K562 (cell line): ENCODE measurements at regions not wholly inside any gene's neighbourhood (a gene's known extent, or its start where the extent isn't known, plus 50 kb on each side); places are given as distances from the start of the nearest gene placed in this dataset.

ENCODE experiments used
- RBM22 ChIP-seq: fragments of 200-400 bp; formaldehyde crosslinking; IDR thresholded peaks from 2 replicates; pipeline ENCODE4 v1.6.1; 2018; ENCODE audit warnings: low read length, low read depth; ENCODE audit not compliant: poor library complexity, severe bottlenecking
- ZNF134 ChIP-seq: fragments of 250-450 bp; sonication (Bioruptor Pico); conservative IDR thresholded peaks from 2 replicates; pipeline ENCODE4 v1.4.0; 2020
- ZNF184 ChIP-seq: sonication (generic); formaldehyde crosslinking; IDR thresholded peaks from 2 replicates; pipeline ENCODE4 v1.5.0; 2020; ENCODE audit warnings: missing genetic modification reagents
- ZNF699 ChIP-seq: fragments of 250-450 bp; sonication (Bioruptor Pico); IDR thresholded peaks from 2 replicates; pipeline ENCODE4 v1.8.0; 2021; ENCODE audit warnings: mild to moderate bottlenecking, moderate library complexity; ENCODE audit not compliant: insufficient replicate concordance
- ZNF76 ChIP-seq: fragments of 250-450 bp; sonication (Bioruptor Pico); IDR thresholded peaks from 2 replicates; pipeline ENCODE4 v1.4.0; 2020; ENCODE audit warnings: mild to moderate bottlenecking, moderate library complexity, borderline replicate concordance
- TF ChIP-seq, protein P1 (sequence below): sonication (generic); formaldehyde crosslinking; IDR thresholded peaks from 2 replicates; pipeline ENCODE4 v1.8.0; 2022; ENCODE audit warnings: mild to moderate bottlenecking, missing genetic modification reagents, borderline replicate concordance
- TF ChIP-seq, protein P2 (sequence below), 2 experiments: fragments of 450-650 bp; conservative IDR thresholded peaks; 2 replicates each; pipeline ENCODE4 v1.6.1; 2017; ENCODE audit warnings: mild to moderate bottlenecking in 2 of 2, moderate library complexity in 2 of 2
- TF ChIP-seq, protein P3 (sequence below): sonication (generic); formaldehyde crosslinking; IDR thresholded peaks from 2 replicates; pipeline ENCODE4 v1.8.1; 2022; ENCODE audit warnings: missing genetic modification reagents

DNA sequence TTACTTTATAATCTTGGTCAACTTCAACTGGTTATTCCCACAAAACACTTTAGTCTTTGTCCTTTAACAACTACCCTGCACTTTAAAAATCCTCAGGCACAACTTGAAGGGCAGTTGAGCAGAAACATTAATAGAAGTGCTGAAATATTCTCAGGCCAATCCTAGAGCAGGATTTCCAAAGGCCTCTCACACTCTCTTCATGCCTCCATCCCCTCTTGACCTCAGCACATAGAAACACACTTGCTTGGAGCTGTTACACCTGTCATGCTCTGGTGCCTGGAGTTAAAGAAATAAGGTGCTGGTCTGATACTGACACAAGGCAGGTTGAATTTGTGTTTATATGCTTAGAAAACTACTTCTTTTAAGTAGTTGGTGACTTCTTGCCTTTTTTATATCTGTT is 618.8 kb upstream of the POU3F2 start (continued):
- TF ChIP-seq, protein P1, sequence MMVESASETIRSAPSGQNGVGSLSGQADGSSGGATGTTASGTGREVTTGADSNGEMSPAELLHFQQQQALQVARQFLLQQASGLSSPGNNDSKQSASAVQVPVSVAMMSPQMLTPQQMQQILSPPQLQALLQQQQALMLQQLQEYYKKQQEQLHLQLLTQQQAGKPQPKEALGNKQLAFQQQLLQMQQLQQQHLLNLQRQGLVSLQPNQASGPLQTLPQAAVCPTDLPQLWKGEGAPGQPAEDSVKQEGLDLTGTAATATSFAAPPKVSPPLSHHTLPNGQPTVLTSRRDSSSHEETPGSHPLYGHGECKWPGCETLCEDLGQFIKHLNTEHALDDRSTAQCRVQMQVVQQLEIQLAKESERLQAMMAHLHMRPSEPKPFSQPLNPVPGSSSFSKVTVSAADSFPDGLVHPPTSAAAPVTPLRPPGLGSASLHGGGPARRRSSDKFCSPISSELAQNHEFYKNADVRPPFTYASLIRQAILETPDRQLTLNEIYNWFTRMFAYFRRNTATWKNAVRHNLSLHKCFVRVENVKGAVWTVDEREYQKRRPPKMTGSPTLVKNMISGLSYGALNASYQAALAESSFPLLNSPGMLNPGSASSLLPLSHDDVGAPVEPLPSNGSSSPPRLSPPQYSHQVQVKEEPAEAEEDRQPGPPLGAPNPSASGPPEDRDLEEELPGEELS (CRISPR knock-in tag), result no peak
- no peak for TF ChIP-seq ZNF76
- no peak for TF ChIP-seq ZNF134
- TF ChIP-seq, protein P2, sequence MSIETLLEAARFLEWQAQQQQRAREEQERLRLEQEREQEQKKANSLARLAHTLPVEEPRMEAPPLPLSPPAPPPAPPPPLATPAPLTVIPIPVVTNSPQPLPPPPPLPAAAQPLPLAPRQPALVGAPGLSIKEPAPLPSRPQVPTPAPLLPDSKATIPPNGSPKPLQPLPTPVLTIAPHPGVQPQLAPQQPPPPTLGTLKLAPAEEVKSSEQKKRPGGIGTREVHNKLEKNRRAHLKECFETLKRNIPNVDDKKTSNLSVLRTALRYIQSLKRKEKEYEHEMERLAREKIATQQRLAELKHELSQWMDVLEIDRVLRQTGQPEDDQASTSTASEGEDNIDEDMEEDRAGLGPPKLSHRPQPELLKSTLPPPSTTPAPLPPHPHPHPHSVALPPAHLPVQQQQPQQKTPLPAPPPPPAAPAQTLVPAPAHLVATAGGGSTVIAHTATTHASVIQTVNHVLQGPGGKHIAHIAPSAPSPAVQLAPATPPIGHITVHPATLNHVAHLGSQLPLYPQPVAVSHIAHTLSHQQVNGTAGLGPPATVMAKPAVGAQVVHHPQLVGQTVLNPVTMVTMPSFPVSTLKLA (conservative IDR thresholded peaks at IDR 0.05), result no peak
- no peak for TF ChIP-seq RBM22
- TF ChIP-seq, protein P3, sequence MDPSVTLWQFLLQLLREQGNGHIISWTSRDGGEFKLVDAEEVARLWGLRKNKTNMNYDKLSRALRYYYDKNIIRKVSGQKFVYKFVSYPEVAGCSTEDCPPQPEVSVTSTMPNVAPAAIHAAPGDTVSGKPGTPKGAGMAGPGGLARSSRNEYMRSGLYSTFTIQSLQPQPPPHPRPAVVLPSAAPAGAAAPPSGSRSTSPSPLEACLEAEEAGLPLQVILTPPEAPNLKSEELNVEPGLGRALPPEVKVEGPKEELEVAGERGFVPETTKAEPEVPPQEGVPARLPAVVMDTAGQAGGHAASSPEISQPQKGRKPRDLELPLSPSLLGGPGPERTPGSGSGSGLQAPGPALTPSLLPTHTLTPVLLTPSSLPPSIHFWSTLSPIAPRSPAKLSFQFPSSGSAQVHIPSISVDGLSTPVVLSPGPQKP (CRISPR knock-in tag), result no peak
- no peak for TF ChIP-seq ZNF699
- TF ChIP-seq ZNF184 (CRISPR knock-in tag), result no peak
